Loucy (cell line): ENCODE measurements at regions not wholly inside any gene's neighbourhood (a gene's known extent, or its start where the extent isn't known, plus 50 kb on each side); places are given as distances from the start of the nearest gene placed in this dataset.

Experiments
- H2AFZ ChIP-seq: fragments of 200-600 bp; sonication (generic); 2 replicates; pipeline ENCODE4 v1.6.0; 2016; ENCODE audit warnings: antibody characterized with exemption, mild to moderate bottlenecking, low read length, moderate library complexity
- H3F3A ChIP-seq: fragments of 200-600 bp; 2 replicates; pipeline ENCODE4 v1.6.0; 2016; ENCODE audit warnings: antibody characterized with exemption, low read depth, mild to moderate bottlenecking
- H3K27me3 ChIP-seq: fragments of 200-600 bp; sonication (generic); 2 replicates; pipeline ENCODE4 v1.6.1; 2014; ENCODE audit warnings: low read length, mild to moderate bottlenecking; ENCODE audit not compliant: insufficient read depth, poor library complexity, severe bottlenecking
- H3K36me3 ChIP-seq: fragments of 200-600 bp; sonication (generic); 2 replicates; pipeline ENCODE4 v1.6.1; 2016; ENCODE audit warnings: low read length; ENCODE audit not compliant: insufficient read depth
- H3K4me1 ChIP-seq: fragments of 200-600 bp; sonication (generic); 2 replicates; pipeline ENCODE4 v1.5.1; 2014; ENCODE audit warnings: low read length, mild to moderate bottlenecking; ENCODE audit not compliant: insufficient read depth, poor library complexity, severe bottlenecking
- H3K4me2 ChIP-seq: fragments of 200-600 bp; sonication (generic); 2 replicates; pipeline ENCODE4 v1.6.0; 2014; ENCODE audit warnings: antibody characterized with exemption, low read length, low read depth, mild to moderate bottlenecking; ENCODE audit not compliant: poor library complexity, severe bottlenecking
- H3K4me3 ChIP-seq: fragments of 200-600 bp; sonication (generic); 2 replicates; pipeline ENCODE4 v1.5.1; 2014; ENCODE audit warnings: low read length, mild to moderate bottlenecking, mixed read lengths; ENCODE audit not compliant: poor library complexity, severe bottlenecking
- H3K79me2 ChIP-seq: fragments of 200-600 bp; sonication (generic); 2 replicates; pipeline ENCODE4 v1.6.1; 2014; ENCODE audit warnings: low read length; ENCODE audit not compliant: insufficient read depth
- H3K9ac ChIP-seq: fragments of 200-600 bp; sonication (generic); 2 replicates; pipeline ENCODE4 v1.6.0; 2014; ENCODE audit warnings: mild to moderate bottlenecking, low read depth, low read length, moderate library complexity; ENCODE audit not compliant: poor library complexity, severe bottlenecking
- H3K9me2 ChIP-seq: fragments of 200-600 bp; sonication (generic); replicated peaks from 2 replicates; pipeline ENCODE4 v1.6.1; 2016; ENCODE audit warnings: low read depth, low read length, mixed read lengths
- H3K9me3 ChIP-seq: fragments of 200-600 bp; sonication (generic); 2 replicates; pipeline ENCODE4 v1.6.1; 2014; ENCODE audit warnings: mild to moderate bottlenecking, antibody characterized with exemption, low read length, low read depth; ENCODE audit not compliant: insufficient read depth
- H4K20me1 ChIP-seq: fragments of 200-600 bp; sonication (generic); 2 replicates; pipeline ENCODE4 v1.6.0; 2014; ENCODE audit warnings: antibody characterized with exemption, low read length, mild to moderate bottlenecking; ENCODE audit not compliant: insufficient read depth, poor library complexity, severe bottlenecking
- CTCF ChIP-seq: fragments of 200-600 bp; sonication (generic); conservative IDR thresholded peaks from 2 replicates; pipeline ENCODE4 v1.5.1; 2014; ENCODE audit warnings: mild to moderate bottlenecking, antibody characterized with exemption, low read length
- EZH2phosphoT487 ChIP-seq: fragments of 200-600 bp; IDR thresholded peaks from 2 replicates; pipeline ENCODE4 v1.6.1; 2018; ENCODE audit warnings: antibody characterized with exemption, mild to moderate bottlenecking, moderate library complexity, borderline replicate concordance

- TF ChIP-seq EZH2phosphoT487 (no peak), CTCF (no peak)
- Histone ChIP-seq H3K9ac (no peak overlapping the region), H3K79me2 (no peaks in the 10 kb centered on the region), H3K4me1 (no peaks in the 10 kb centered on the region), H2AFZ (no peak overlapping the region), H3F3A (no peaks in the 10 kb centered on the region), H3K4me2 (no peak overlapping the region), H3K27me3 (no peaks in the 10 kb centered on the region), H4K20me1 (no peaks in the 10 kb centered on the region), H3K9me3 (no peaks in the 10 kb centered on the region), H3K9me2 (no peaks in the 10 kb centered on the region), H3K4me3 (no peak overlapping the region), H3K36me3 (no peaks in the 10 kb centered on the region)
Measured at GRCh38 chr13:90238413-90238812, 1109.1 kb upstream of the MIR17HG start.

GRCh38 chr13:90239130-90239529 lies 1108.4 kb upstream of the MIR17HG start:
- H3K4me2 ChIP-seq, result no peak overlapping the region

GRCh38 chr13:90246005-90246404 lies 1101.5 kb upstream of the MIR17HG start:
- no peaks in the 10 kb centered on the region for H3K79me2 ChIP-seq
- H3K4me3 ChIP-seq, result no peak overlapping the region
- no peaks in the 10 kb centered on the region for H3K4me1 ChIP-seq
- H3K9me3 ChIP-seq, result no peaks in the 10 kb centered on the region
- no peak overlapping the region for H3K4me2 ChIP-seq
- H3F3A ChIP-seq, result no peaks in the 10 kb centered on the region
- H3K36me3 ChIP-seq, result no peaks in the 10 kb centered on the region
- H3K9me2 ChIP-seq, result no peaks in the 10 kb centered on the region
- H4K20me1 ChIP-seq, result no peaks in the 10 kb centered on the region
- H3K9ac ChIP-seq, result no peak overlapping the region
- TF ChIP-seq CTCF (no peak), EZH2phosphoT487 (no peak)
- H3K27me3 ChIP-seq, result no peaks in the 10 kb centered on the region
- H2AFZ ChIP-seq, result no peak overlapping the region

More at GRCh38 chr13:90239130-90239529, 1108.4 kb upstream of the MIR17HG start:
- Histone ChIP-seq H3K36me3 (no peaks in the 10 kb centered on the region), H3K4me3 (no peak overlapping the region), H3K9me3 (no peaks in the 10 kb centered on the region), H2AFZ (no peak overlapping the region), H3K79me2 (no peaks in the 10 kb centered on the region), H3K9me2 (no peaks in the 10 kb centered on the region), H3K4me1 (no peaks in the 10 kb centered on the region), H4K20me1 (no peaks in the 10 kb centered on the region), H3K27me3 (no peaks in the 10 kb centered on the region), H3F3A (no peaks in the 10 kb centered on the region), H3K9ac (no peak overlapping the region)
- TF ChIP-seq CTCF (no peak), EZH2phosphoT487 (no peak)
